CD4-positive, alpha-beta T cell treated with Interleukin-15 for 1 hour (primary cell): ENCODE measurements at regions not wholly inside any gene's neighbourhood (a gene's known extent, or its start where the extent isn't known, plus 50 kb on each side); places are given as distances from the start of the nearest gene placed in this dataset.

Source experiments
- DNase-seq: peaks from one replicate; pipeline ENCODE4 v3.0.0-alpha.2; 2020

DNA sequence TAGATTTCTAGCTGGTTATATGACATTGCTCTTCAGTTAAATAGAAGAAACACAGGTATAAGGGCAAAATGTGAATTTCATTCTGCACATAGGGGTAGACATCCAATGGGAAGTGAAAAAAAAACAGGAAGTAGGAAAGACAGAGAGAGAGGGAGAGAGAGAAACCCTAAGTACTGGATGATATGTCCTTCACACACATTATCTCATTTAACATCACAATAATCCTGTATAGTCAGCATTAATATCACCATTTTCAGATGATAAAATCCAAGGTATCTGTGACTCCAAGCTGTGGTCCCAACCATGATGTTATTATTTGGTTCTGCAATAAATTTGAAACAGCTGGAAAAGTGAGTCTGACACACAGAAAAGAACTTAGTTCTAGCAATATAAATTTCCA is 759.9 kb downstream of the SATB2 start:
- no peak for DNase-seq

DNA sequence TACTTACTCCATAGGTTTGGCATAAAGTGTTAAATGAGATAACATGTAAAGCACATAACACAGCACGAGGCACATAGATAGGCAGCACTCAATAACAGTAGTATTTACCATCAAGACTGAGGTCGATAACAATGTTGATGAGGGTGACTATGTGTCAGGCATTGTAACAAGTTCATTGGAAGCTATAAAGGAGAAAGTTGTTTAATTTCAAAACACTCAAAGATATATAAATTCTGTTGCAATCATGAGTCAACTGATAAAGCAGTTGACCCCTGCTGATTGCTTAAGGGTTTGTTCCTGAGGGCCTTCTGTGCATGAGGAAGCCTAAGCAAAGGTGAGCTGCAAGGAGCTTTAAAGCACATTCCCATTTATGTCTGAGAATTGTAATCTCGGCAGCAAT is 760.5 kb downstream of the SATB2 start:
- no peak for DNase-seq

- no peak for DNase-seq
These were observed 761.9 kb downstream of the SATB2 start for GRCh38 chr2:198695879-198696278.

DNA sequence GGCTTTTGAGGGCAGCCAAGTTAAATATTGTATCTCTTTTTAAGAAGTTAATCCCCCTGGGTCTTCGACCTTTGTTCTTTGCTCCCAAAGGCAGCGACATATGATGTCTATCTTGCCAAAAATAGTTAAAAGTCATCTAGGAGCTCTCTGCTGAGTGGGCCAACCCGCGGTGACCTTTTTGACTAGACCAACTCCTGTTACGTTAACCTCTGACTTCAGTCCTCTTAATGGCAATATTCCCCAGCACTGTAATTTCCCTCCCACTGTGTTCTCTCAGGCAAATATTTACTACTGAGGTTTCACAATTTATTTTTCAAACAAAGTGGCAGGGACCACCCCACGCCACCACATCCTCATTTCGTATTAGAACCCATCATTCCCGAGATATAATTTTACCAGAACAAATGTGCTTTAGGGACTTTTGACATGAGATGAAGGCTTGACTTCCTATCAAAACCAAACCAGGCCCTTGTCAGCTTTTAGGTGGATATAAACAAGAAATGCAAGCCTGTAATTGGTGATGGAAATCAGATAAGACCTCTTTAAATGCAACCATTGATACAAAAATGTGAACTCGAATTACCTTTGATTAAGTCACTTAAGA is 764.7 kb downstream of the SATB2 start:
- no peak for DNase-seq

GRCh38 chr2:198691236-198691635 is 766.5 kb downstream of the SATB2 start:
- no peak for DNase-seq

GRCh38 chr2:198664321-198664720 is 793.4 kb downstream of the SATB2 start:
- DNase-seq, result no peak

DNA sequence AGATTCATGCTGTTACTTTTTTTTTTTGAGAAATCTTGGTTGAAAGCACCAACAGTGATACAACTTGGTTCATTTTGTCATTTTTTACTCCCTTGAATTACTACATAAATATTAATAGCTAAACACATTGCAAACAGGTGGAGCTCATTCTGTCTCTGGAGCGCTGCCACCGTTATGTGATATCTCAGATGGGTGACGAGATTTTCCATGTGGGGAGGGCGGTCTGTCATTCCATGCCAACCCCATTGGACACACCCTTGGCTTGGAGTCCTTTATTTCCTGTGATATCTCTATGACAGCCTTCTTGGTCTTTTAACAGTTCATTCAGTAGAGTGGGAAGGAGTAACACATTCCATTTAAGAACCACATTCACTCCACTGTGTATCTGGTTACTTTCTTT is 794.8 kb downstream of the SATB2 start:
- DNase-seq, result no peak

GRCh38 chr2:198660501-198660900 is 797.2 kb downstream of the SATB2 start:
- no peak for DNase-seq

DNA sequence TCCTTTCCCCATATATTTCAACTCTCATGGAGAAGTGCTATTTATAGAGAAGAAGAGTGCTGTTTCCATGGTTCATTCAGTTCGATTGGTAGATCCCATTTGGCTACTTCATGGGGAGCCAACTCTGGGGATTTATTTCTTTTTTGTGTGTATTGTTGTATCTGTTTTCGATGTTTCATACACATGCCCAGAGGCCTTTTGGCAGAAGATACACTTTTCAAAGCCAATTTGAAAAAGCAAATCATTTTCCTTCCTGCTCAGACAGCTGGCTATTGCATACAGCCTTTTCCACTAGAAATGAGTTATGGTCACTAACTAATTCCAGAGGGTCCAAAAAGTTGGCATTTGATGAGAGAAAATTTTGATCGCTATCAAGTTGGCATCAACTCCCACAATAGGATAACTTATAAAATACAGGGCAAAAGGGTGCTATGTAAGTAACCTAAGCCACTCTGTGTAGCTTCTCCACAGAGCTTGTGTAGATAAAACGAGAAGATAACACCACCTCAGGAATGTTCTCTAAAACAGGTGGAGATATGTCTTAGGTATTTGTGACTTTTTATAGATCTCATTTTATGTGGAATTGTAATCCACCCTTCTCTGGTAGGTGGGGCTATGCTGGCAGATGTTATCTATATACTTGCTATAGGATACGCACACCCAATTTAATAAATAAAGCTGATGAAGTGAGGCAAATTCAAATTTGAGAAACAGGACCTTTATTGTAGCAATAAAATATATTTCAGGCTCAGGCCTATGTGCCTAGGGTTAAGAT is 798.5 kb downstream of the SATB2 start:
- no peak for DNase-seq

DNA sequence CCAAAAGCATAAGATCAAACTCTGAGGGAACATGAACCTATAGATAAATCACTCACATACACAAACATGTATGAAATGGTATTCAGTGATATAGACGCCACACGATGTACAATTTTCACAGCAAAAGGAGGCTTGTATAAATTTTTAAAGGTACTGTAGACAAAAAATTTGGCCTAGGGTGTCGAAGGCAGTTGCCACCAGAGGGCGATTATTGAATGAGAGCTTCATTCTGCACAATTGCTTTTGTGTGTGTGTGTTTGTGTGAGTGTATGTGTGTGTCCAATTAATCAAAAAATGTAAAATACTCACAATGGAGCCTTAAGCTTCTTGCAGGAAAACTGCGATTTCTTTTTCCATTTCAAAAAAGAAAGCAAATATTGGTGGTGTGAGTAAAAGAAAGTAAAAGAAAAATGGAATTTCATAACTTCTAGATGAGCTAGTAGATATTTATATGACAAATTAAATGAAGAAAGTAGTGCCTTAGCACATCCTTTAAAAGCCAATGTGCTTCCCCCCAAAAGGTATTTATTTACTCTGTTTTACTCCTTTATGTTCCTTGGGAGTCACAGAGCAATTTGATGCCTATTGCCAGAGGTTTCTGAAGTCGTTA is 800.1 kb downstream of the SATB2 start:
- no peak for DNase-seq

- no peak for DNase-seq
These were observed 800.9 kb downstream of the SATB2 start for GRCh38 chr2:198656869-198657268.

- no peak for DNase-seq
These were observed 803.1 kb downstream of the SATB2 start for GRCh38 chr2:198654646-198655045.

GRCh38 chr2:198653311-198653710 is 804.4 kb downstream of the SATB2 start:
- DNase-seq, result no peak

DNA sequence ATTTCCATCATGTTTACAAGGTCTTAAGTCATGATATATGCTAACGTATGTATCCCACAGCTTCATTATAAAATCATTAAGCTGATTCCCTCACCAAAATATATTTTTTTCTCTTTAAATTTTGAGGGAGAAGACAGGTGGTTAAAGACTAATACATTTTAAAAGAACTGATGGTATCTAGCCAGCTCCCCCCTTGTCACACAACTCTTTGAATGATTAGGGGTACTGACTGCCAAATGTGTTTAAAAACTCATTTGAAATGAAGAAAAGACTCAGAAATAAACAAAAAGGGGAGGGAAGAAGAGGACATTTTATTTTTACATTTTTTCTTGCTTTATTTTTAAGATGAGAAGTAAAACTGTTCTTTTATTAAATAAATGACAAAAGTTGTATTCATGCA is 805.3 kb downstream of the SATB2 start:
- DNase-seq, result no peak

- no peak for DNase-seq
These were observed 811.9 kb downstream of the SATB2 start for GRCh38 chr2:198645816-198646215.

- no peak for DNase-seq
These were observed 816.6 kb downstream of the SATB2 start for GRCh38 chr2:198641161-198641560.

DNA sequence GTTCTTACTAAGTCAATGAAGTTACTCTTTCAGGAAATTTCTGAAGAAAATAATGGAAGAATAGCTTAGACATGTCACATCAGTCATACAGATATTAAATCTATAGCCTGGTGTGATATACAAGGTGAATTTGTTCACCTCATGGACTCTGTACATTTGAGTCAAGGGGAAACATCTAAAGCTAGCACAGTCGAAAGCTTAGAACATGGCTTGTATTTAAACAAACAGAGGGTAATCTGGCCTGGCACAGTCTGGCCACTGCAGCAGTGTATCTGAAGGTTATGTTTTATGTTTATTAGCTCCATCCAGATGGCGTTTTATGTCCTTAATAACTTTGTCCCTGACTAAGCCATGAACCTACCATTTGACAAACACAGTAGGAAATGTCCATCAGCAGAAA is 817.3 kb downstream of the SATB2 start:
- no peak for DNase-seq

- no peak for DNase-seq
These were observed 818.2 kb downstream of the SATB2 start for GRCh38 chr2:198639580-198639979.

DNA sequence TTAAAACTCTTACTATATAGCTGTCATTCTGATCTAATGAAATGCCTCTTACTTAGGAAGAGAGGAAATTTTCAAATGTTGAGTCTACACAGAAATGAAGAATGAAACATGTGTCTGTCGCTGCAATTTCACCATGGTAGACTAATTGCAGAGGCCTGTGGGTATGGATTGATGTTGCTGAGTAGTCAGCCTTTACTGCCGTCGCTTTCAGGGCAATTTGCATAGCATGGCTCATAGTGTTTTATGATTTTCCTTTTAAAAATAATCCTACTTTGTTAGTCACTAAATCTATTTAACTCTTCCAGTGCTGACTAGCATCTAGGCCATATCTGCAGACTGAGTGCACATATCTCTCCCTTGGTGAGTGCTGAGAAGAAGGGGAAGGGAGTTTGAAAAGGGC is 819.2 kb downstream of the SATB2 start:
- DNase-seq, result no peak

DNA sequence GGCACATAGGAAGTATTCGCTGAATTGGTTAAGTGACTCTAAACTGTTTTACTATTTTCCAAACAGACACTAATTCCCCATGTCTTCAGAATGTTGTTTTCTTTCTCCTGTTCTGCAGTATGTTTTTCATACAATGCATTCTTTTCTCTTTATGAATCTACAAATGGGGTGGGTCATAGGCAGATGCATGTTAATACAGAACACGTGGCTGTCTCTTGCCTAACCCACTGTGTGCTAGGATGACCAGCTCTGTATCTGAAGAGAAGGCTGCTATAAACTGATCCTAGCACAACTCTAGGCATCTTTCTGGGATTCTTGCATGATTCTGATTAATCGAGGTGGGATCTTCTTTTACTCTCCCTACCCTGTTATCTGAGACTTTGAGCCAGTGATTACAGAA is 826.0 kb downstream of the PLCL1 start:
- DNase-seq, result no peak

- DNase-seq, result no peak
These were observed 824.2 kb downstream of the PLCL1 start for GRCh38 chr2:198628596-198628995.

- DNase-seq, result no peak
These were observed 818.8 kb downstream of the PLCL1 start for GRCh38 chr2:198622986-198623730.

DNA sequence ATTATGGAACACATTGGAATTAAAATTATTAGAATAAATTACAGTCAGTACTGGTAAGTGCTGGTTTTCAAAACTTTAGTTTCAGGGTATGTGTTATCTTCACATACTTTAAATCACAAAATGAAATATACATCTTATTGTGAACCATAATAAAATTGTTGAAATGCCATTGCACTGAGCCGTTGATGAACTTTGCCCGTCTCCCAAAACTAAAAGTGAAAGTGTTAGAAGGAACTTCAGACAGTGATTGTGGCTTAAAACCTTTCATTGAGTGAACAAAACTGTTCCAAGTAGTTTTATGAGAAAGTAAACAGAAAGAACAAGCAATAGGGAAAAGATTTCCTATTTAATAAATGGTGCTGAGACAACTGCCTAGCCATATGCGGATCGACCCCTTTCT is 811.6 kb downstream of the PLCL1 start:
- no peak for DNase-seq

- DNase-seq, result no peak
These were observed 806.8 kb downstream of the PLCL1 start for GRCh38 chr2:198611201-198611600.
